ENCODE measurements at regions not wholly inside any gene's neighbourhood (a gene's known extent, or its start where the extent isn't known, plus 50 kb on each side); places are given as distances from the start of the nearest gene placed in this dataset.

DNA sequence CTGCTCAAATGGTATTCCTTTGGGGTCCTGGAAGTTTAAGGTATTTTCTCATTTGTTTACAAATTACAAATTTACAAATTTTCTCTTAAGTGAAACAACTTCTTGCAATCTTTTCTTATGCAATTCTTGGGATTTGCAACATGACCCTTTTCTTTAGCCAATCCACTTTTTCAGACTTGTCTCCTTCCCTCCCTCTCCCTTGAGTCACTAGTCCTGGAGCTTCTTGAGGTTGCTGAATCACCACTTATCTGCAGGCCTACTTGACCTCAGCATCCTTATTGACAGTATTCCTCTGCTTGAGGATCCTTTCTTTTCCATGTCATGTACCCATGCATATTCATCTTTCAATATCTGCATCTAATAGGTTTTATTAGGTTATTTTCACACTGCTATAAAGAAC, 302.8 kb upstream of the ADAMTS5 start:
- ChIA-PET POLR2A (no interaction called here), CTCF (no interaction called here)
- no peak for DNase-seq (ENCODE audit: extremely low spot score)
- TF ChIP-seq, protein P1, sequence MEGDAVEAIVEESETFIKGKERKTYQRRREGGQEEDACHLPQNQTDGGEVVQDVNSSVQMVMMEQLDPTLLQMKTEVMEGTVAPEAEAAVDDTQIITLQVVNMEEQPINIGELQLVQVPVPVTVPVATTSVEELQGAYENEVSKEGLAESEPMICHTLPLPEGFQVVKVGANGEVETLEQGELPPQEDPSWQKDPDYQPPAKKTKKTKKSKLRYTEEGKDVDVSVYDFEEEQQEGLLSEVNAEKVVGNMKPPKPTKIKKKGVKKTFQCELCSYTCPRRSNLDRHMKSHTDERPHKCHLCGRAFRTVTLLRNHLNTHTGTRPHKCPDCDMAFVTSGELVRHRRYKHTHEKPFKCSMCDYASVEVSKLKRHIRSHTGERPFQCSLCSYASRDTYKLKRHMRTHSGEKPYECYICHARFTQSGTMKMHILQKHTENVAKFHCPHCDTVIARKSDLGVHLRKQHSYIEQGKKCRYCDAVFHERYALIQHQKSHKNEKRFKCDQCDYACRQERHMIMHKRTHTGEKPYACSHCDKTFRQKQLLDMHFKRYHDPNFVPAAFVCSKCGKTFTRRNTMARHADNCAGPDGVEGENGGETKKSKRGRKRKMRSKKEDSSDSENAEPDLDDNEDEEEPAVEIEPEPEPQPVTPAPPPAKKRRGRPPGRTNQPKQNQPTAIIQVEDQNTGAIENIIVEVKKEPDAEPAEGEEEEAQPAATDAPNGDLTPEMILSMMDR (IDR thresholded peaks at IDR 0.05; ENCODE audit: control extremely low read depth, extremely low read depth, low read depth, missing control alignments): no peak

DNA sequence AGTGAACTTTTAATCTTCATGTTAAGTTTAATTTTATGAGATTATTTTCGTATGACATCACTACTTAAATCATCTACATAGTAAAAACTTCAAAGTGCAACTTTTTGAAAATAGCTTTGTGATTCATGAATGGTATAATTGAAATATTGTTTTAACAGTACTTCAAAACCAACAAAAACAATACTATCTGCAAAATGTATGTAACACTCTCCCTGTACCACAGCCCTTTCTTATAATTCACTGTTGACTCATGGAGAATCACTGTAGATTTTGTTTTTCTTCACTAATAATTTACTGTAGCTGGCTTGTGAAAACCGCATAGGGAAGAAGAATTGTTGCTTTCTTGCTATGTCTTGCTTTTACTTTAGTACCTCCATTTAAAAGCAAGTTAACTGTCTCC, 301.4 kb upstream of the ADAMTS5 start:
- TF ChIP-seq, protein P1 (IDR thresholded peaks at IDR 0.05; ENCODE audit: control extremely low read depth, extremely low read depth, low read depth, missing control alignments): no peak
- CTCF ChIA-PET: no interaction called here
- DNase-seq (ENCODE audit: extremely low spot score): no peak
- POLR2A ChIA-PET: no interaction called here

DNA sequence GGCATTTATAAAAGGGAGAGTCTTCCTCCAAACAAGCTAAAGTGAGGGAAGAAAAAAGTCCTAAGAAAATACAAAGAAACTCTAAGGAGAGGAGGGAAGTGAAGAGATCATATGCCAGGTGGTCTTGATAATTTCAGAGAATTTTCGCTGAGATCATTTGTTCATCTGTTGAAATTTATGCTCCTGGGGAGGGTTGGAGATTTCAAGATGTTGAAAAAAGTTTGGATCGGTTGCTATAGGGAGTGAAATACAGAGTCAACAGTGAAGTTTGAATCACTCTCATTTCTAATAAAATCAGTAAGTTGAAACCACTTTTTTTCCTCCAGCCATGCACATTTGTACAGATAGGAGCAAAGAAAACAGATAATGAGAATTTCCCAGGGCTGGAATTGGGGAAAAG, 299.1 kb upstream of the ADAMTS5 start:
- POLR2A ChIA-PET: no interaction called here
- DNase-seq (ENCODE audit: extremely low spot score): no peak
- TF ChIP-seq, protein P1 (IDR thresholded peaks at IDR 0.05; ENCODE audit: control extremely low read depth, extremely low read depth, low read depth, missing control alignments): no peak
- CTCF ChIA-PET: no interaction called here

DNA sequence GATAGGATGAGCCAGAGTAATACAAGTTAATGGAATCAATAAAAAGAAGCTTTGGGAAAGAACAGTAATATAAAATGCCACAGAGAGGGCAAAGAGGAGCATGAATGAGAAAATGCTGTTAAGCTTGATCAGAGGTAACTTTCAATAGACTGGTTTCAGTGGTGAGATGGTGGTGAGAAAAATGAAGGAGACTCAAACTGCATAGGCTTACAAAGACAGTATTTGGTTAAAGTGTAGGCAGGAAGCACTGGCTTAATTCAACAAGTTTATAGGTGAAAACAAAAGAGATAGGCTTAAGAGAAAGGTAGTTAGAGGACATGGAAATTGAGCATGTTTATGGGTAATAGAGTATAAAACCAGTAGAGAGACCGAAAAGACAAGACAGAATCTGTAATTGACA, 298.6 kb upstream of the ADAMTS5 start:
- CTCF ChIA-PET: no interaction called here
- TF ChIP-seq, protein P1 (IDR thresholded peaks at IDR 0.05; ENCODE audit: control extremely low read depth, extremely low read depth, low read depth, missing control alignments): no peak
- DNase-seq (ENCODE audit: extremely low spot score): no peak
- POLR2A ChIA-PET: no interaction called here

DNA sequence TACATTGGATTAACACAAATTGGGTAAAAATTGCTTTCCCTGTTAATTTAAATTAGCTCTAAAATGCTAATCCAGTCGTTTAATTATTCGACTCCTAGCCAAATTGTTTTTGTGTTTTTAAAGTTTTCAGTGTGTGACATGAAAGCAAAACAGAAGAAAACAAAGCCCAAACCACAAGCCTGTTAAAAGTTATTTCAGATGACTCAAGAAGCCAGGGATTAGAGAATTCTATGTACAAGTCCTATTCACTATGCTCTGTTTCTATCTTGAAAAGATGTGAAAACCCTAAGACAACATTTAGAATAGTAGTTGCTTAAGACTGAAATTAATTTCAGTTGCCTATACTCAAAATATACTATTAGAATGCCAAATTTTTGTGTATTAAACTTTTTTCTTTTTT, 294.8 kb upstream of the ADAMTS5 start:
- CTCF ChIA-PET: no interaction called here
- TF ChIP-seq, protein P1 (IDR thresholded peaks at IDR 0.05; ENCODE audit: control extremely low read depth, extremely low read depth, low read depth, missing control alignments): no peak
- POLR2A ChIA-PET: no interaction called here
- DNase-seq (ENCODE audit: extremely low spot score): no peak

DNA sequence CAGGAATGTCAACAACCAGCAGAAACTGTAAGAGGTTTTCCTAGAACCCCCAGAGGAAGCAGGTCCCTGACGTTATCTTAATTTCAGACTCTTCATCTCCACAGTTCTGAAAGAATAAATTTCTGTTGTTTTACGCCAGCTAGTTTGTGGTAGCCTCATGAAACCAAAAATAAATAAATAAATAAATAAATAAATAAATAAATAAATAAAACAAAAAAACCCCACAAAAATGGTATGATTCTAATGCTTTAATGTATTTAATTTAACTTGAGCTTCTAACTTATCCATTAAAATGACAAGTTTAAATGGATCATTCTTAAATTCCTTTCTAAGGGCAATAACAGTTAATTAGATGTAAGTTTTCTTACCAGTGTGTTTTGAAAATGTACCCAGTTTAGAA, 293.8 kb upstream of the ADAMTS5 start:
- DNase-seq (ENCODE audit: extremely low spot score): no peak
- POLR2A ChIA-PET: no interaction called here
- CTCF ChIA-PET: no interaction called here
- TF ChIP-seq, protein P1 (IDR thresholded peaks at IDR 0.05; ENCODE audit: control extremely low read depth, extremely low read depth, low read depth, missing control alignments): no peak
